Neural progenitor cell (in vitro differentiated cells): ENCODE measurements at regions not wholly inside any gene's neighbourhood (a gene's known extent, or its start where the extent isn't known, plus 50 kb on each side); places are given as distances from the start of the nearest gene placed in this dataset.

Experiments used
- CTCF ChIP-seq: fragments of 200-600 bp; sonication (generic); IDR thresholded peaks from 2 replicates; pipeline ENCODE4 v1.5.1; 2017; ENCODE audit warnings: antibody characterized with exemption, mild to moderate bottlenecking
- EZH2 ChIP-seq: fragments of 200-600 bp; sonication (generic); IDR thresholded peaks from 2 replicates; pipeline ENCODE4 v1.6.1; 2017; ENCODE audit warnings: antibody characterized with exemption, mild to moderate bottlenecking, moderate library complexity
- EZH2phosphoT487 ChIP-seq: fragments of 200-600 bp; sonication (generic); IDR thresholded peaks from 2 replicates; pipeline ENCODE4 v1.6.1; 2017; ENCODE audit warnings: antibody characterized with exemption

- TF ChIP-seq CTCF (no peak), EZH2 (no peak), EZH2phosphoT487 (no peak)
Measured at GRCh38 chr5:60141119-60141518, 247.6 kb upstream of the PDE4D start.
